Spleen (tissue), 11 donors: ENCODE measurements at regions not wholly inside any gene's neighbourhood (a gene's known extent, or its start where the extent isn't known, plus 50 kb on each side); places are given as distances from the start of the nearest gene placed in this dataset.

Source experiments
- DNase-seq: peaks from one replicate; pipeline ENCODE4 v3.0.0-alpha.2; 2020
- H3K27ac ChIP-seq, 8 donors: fragments of 200-600 bp; sonication (generic) in 7 of 8; 1 replicate in 4 of 8; 2 replicates in 4 of 8; pipeline versions ENCODE4 v1.5.0 to v1.8.0; 2016 to 2021; ENCODE audit warnings: inconsistent platforms in 4 of 8, mild to moderate bottlenecking in 4 of 8, moderate library complexity in 1 of 8
- H3K27me3 ChIP-seq, 7 donors: fragments of 200-600 bp; sonication (generic) in 6 of 7; replicated peaks in 1 of 7; 1 replicate in 4 of 7; 2 replicates in 3 of 7; pipeline versions ENCODE4 v1.5.0 to v1.8.0; 2016 to 2021; ENCODE audit warnings: inconsistent platforms in 3 of 7, mild to moderate bottlenecking in 1 of 7
- H3K36me3 ChIP-seq, 6 donors: fragments of 200-600 bp; sonication (generic) in 5 of 6; 1 replicate in 4 of 6; 2 replicates in 2 of 6; pipeline versions ENCODE4 v1.5.0 to v1.8.0; 2016 to 2021; ENCODE audit warnings: inconsistent platforms in 2 of 6
- H3K4me1 ChIP-seq, 6 donors: fragments of 200-600 bp; sonication (generic) in 5 of 6; 1 replicate in 3 of 6; 2 replicates in 3 of 6; pipeline versions ENCODE4 v1.5.0 to v1.8.0; 2016 to 2021; ENCODE audit warnings: inconsistent platforms in 3 of 6
- H3K4me3 ChIP-seq, 8 donors: fragments of 200-600 bp; sonication (generic) in 7 of 8; 1 replicate in 4 of 8; 2 replicates in 4 of 8; pipeline versions ENCODE4 v1.5.0 to v1.8.0; 2016 to 2021; ENCODE audit warnings: inconsistent platforms in 4 of 8, mild to moderate bottlenecking in 4 of 8, moderate library complexity in 2 of 8
- H3K9me3 ChIP-seq, 8 donors: fragments of 200-600 bp; sonication (generic) in 7 of 8; 1 replicate in 4 of 8; 2 replicates in 4 of 8; pipeline versions ENCODE4 v1.5.0 to v1.8.0; 2016 to 2021; ENCODE audit warnings: inconsistent platforms in 4 of 8
- POLR2A ChIP-seq, 3 donors: fragments of 450-650 bp; IDR thresholded peaks; one replicate each; pipeline ENCODE4 v1.5.1; 2017; ENCODE audit warnings: antibody characterized with exemption in 3 of 3, mild to moderate bottlenecking in 1 of 3
- POLR2AphosphoS5 ChIP-seq, 3 donors: sonication (generic); formaldehyde crosslinking; IDR thresholded peaks; one replicate each; pipeline ENCODE4 v1.5.1; 2017; ENCODE audit warnings: antibody characterized with exemption in 3 of 3
- WGBS, 5 donors: extraction: QIAGEN DNeasy Blood & Tissue Kit in 3 of 5; methylation state at CpG; one replicate each; pipeline versions ENCODE4 v1.1.5 to v1.1.7; 2013 to 2018; 5-methylcytosine and 5-hydroxymethylcytosine counted together
- intact Hi-C: fragments of 100-400 bp; cut with DNase I; formaldehyde crosslinking; loops from one replicate; pipeline ENCODE4 v1.15.0; 2023; ENCODE audit warnings: low total_unique reads
- TF ChIP-seq, protein P1 (sequence below), 11 experiments: fragments of 200-600 bp in 7 of 11; fragments of 450-650 bp in 4 of 11; sonication (generic) in 4 of 11; IDR thresholded peaks in 8 of 11; conservative IDR thresholded peaks in 3 of 11; 1 replicate in 7 of 11; 2 replicates in 4 of 11; pipeline versions ENCODE4 v1.4.0 to v1.8.0; 2016 to 2021; ENCODE audit warnings: antibody characterized with exemption in 11 of 11, inconsistent platforms in 4 of 11, mild to moderate bottlenecking in 1 of 11
- donor health status: healthy with polysubstance abuse.
- donor health status: DM: no; HTN: no; CAD: no; lungs with moderate emphysema.
- donor health status: DM: no; HTN: no; CAD: no.
- donor health status: Bipolar disorder and iron deficiency.
- donor health status: healthy.
- donor health status: DM: no; HTN: no; CAD: no.
- donor health status: DM: yes; HTN: yes; CAD: no.

DNA sequence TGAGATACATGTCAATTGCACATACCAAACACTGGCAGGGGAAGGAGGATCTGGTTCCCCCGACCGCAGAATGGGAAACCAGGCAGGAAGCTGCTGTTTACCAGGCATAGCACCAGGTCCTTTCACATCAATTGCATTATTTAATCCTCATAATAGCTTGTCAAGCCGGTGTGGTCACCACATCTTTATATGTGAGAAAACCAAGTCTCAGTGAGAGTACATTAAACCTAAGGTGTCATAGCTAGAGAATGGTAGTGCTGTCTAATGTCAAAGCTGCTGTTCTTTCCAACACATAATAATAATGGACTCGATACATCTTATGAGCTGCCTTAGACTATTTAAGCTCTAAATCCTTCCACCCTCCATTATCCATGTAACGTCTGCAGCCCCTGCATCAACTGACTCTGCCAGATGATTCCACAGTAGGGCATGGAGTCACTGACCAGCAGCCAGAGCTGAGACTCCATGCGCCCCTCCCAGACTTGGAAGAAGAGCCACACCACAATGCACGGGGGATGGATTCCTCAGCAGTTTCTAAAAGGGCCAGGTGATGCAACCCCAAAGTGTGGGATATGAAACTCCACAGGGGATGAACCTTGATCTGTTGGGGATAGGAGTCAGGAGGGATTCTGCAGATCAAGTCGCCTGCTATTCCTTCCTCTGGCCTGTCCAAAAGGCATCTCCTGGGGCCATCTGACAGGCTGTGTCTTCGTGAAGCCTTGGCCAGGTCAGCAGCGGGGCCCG lies 71.8 kb downstream of the GPR6 start:
- Histone ChIP-seq H3K4me1 (peaks cover 0 to 9% (median 0%) of the 10 kb centered on the region in 6 donors), H3K9me3 (peaks cover 0 to 6% (median 0%) of the 10 kb centered on the region in 8 donors), H3K27ac (no peak overlapping the region), H3K27me3 (no peaks in the 10 kb centered on the region), H3K4me3 (no peak overlapping the region), H3K36me3 (no peaks in the 10 kb centered on the region)
- no peak for DNase-seq
- no peak for TF ChIP-seq POLR2AphosphoS5 (IDR thresholded peaks at IDR 0.05)
- TF ChIP-seq POLR2A (IDR thresholded peaks at IDR 0.05), result no peak
- TF ChIP-seq, protein P1, sequence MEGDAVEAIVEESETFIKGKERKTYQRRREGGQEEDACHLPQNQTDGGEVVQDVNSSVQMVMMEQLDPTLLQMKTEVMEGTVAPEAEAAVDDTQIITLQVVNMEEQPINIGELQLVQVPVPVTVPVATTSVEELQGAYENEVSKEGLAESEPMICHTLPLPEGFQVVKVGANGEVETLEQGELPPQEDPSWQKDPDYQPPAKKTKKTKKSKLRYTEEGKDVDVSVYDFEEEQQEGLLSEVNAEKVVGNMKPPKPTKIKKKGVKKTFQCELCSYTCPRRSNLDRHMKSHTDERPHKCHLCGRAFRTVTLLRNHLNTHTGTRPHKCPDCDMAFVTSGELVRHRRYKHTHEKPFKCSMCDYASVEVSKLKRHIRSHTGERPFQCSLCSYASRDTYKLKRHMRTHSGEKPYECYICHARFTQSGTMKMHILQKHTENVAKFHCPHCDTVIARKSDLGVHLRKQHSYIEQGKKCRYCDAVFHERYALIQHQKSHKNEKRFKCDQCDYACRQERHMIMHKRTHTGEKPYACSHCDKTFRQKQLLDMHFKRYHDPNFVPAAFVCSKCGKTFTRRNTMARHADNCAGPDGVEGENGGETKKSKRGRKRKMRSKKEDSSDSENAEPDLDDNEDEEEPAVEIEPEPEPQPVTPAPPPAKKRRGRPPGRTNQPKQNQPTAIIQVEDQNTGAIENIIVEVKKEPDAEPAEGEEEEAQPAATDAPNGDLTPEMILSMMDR (IDR thresholded peaks at IDR 0.05 in 8 of 11, conservative IDR thresholded peaks at IDR 0.05 in 3 of 11), result no peak
- intact Hi-C loops, result loop anchor here (10.0 kb wide), 1 partner anchor 525 kb away; no protein-coding TSS in a partner anchor
- 67 to 76% (median 73%) methylated on average over 11 of the region's 11 CpGs for WGBS, 5 donors
